Stimulated activated CD8-positive, alpha-beta memory T cell treated with anti-CD3 and anti-CD28 coated beads, Interleukin-15, amount 100 ng/mL, for 24 hours (primary cell): ENCODE measurements at regions not wholly inside any gene's neighbourhood (a gene's known extent, or its start where the extent isn't known, plus 50 kb on each side); places are given as distances from the start of the nearest gene placed in this dataset.
"Not testable (repeated sequence)": the region's sequence is repeated elsewhere in the genome, so short reads cannot be mapped to it uniquely, and the experiment has no call there.

ENCODE experiments used
- DNase-seq: peaks from one replicate; pipeline ENCODE4 v3.0.0-alpha.2; 2020; ENCODE audit warnings: low read depth

DNA sequence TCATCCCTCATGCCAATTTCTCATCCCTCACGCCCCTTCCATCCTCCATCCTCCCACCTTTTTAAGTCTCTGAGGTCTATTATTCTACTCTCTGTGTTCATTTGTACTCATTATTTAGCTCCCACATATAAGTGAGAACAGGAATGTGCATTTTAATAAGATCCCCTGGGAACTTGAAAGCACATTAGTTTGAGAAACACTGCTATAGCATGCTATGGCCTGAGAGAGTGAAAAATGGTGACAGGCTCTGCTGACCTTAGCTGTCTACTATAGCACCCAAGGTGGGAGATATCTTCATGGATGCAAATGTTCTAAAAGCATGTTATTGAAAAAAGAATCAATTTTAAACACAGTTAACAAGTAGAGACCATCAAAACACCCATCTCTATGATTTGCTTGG, 712.0 kb downstream of the TFAP2A start:
- DNase-seq = no peak

DNA sequence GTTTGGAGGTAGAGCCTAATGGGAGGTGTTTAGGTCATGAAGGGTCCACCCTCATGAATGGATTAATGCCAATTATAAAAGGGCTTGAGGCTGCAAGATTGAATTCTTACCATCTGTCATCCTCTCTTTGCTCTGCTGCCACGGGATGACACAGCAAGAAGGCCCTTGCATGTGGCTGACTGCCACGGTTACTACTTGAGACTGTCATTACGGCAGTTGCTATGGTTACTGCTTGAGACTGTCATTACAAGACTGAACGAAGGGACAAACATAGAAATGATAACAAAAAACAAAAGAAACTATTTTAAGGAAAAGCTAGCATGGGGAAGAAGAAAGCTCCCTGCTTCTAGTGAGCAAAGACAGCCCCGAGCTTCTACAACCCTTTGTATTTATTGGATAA, 715.0 kb downstream of the TFAP2A start:
- no peak for DNase-seq

GRCh38 chr6:9697263-9697931, 717.5 kb downstream of the TFAP2A start:
- DNase-seq = no peak

- DNase-seq = no peak
Measured at GRCh38 chr6:9690388-9690787, 724.5 kb downstream of the TFAP2A start.

- not testable (repeated sequence) for DNase-seq
Measured at GRCh38 chr6:9680727-9681126, 734.1 kb downstream of the TFAP2A start.

- DNase-seq = no peak
Measured at GRCh38 chr6:9675122-9675521, 739.8 kb downstream of the TFAP2A start.

GRCh38 chr6:9659848-9660247, 755.0 kb downstream of the TFAP2A start:
- DNase-seq = no peak

- DNase-seq = no peak
Measured at GRCh38 chr6:9657994-9658393, 756.9 kb downstream of the TFAP2A start.

DNA sequence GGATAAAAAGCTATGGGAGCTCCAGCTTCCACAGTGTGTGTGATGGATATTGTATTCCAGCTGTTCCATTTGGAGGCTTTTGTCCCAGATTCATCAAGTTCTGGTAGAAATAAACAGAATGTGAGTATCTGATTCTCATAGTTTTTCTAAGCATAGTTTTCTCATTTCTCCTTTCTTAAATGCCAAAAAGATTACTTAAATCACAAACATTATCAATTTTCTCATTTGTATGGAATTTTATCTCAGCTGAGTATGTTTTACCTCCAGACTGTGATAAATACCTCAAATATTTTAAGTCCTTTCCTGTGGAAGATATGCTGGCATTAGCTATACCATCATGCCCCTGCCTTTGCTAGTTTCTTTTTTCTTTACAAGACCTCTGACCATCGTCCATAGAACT, 767.3 kb downstream of the TFAP2A start:
- DNase-seq = no peak

- DNase-seq = no peak
Measured at GRCh38 chr6:9647071-9647445, 767.8 kb downstream of the TFAP2A start.

DNA sequence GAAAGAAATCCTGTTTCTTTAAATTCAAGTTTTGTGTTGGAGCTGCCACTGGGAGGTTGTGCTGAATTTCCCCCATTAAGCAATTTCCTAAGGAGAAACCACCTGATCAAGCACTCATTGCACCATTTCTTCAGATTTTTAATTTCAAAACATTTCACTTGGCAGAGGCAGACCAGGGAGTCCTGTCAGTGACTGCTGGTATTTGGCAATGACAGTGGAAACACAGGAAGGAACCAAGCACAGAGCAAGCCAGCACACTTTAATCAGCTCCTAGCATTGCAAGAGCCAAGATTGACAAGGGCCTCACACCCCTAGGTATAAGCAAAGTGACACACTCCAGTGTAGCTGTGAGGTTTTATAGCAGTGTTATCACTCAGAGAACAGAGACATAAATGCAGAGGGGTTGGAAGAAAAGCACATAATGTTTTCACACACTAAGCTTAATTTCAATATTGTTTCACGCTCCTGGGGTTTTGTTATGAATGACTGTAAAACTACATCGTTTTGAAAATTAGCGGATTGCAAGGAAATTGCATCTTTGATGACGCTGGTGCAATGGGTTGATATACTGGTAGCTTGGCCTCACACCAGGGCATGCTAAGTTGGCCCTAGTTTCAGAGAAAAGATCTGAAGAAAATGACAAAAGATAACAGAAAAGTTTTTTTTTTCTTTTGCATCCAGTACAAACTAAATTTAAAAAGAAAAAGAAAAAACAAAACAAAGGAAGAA, 768.4 kb downstream of the TFAP2A start:
- no peak for DNase-seq

DNA sequence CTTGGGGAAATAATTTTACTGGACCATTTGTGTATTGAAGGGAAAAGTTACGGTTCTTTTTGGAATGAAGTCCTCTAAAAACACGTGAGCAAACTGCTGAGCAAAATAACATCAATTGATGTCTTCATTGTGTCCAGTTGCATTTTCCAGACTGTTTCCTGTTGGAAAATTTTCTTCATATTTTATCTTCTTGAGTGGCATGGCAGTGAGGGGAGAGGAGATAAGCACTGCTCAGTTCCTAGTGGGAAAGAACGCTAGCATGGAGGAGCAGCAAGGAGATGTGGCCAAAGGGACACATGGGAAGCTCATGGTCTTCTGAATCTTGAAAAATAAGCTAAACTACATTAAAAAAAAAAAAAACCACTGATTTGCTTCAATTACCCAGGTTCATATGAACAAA, 776.0 kb downstream of the TFAP2A start:
- no peak for DNase-seq

- DNase-seq = no peak
Measured at GRCh38 chr6:9634776-9635175, 780.1 kb downstream of the TFAP2A start.

GRCh38 chr6:9632026-9632425, 782.8 kb downstream of the TFAP2A start:
- no peak for DNase-seq

DNA sequence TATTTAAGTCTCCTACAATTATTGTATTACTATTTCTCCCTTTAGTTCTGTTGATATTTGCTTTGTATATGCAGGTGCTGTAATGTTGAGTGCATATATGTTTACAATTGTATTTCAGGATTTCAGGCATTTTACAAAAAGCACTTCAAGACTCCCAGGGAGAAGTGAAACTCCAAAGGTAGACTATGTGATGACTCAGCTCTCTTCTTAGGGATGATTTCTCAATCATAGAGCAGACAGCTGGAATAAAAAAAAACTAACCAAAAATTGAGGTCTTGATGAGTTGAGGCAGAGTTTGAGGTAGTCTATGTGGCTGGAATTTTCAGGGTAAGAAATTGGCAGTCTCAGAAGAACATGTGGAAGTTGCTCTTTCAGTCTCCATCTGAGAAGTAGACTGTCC, 786.1 kb downstream of the TFAP2A start:
- DNase-seq = no peak

DNA sequence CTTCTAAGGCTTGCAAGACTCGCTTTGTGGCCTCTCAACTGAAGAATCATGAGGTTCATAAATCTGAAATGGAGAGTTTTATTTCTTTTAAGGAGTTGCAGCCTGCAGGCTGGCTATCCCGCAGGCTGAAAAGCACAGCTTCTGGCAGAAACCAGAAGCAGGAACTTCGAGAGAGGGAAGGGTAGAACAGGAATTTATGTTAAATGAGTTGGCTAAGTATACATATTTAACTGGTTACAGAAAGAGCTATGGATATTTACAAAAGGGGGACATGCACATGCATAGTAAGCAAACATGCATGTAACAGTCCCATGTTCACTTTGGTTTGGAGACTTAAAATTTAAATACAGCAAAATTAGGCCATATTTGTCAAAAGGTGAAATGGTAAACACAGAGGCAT, 787.0 kb downstream of the TFAP2A start:
- DNase-seq = no peak

DNA sequence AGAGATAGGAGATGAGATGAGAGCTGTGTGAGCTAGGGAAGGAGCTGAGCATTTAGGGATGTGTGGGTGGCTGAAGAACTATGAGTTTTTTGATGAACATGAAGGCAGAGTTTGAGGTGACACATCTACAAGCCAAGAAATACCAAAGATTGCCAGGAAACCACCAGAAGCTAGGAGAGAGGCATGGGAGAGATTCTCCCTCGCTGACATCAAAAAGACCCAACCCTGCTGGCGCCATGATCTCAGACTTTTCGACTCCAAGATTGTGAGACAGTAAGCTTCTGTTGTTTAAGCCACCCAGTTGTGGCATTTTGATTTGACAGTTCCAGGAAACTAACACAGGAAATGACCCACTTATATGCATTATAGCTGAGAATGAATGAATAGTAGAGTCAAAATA, 790.9 kb downstream of the TFAP2A start:
- DNase-seq = no peak

DNA sequence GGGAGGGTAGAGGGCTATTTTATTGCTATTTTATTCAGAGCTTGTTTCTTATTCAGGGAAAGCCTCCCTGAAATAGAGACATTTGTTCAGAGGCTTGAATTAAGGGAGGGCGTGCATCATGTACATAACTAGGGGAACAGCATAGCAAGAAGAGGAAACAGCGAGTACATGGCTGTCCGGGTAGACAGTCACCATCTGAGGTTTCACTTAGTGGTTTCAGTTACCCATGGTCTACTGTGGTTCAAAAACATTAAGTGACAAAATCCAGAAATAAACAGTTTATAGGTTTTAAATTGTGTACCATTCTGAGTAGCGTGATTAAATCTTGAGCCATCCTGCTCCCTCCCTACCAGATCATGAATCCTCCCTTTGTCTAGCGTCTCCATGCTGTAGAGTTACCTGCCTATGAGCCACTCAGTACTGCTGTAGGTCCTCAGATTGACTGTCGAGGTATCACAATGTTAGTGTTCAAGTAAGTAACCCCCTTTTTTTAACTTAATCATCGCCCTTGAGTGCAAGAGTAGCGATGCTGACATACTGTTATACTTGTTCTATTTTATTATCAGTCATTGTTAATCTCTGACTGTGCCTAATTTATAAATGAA, 791.5 kb downstream of the TFAP2A start:
- no peak for DNase-seq

GRCh38 chr6:9621276-9621675, 793.6 kb downstream of the TFAP2A start:
- DNase-seq = no peak

- DNase-seq = no peak
Measured at GRCh38 chr6:9620687-9621086, 794.2 kb downstream of the TFAP2A start.

DNA sequence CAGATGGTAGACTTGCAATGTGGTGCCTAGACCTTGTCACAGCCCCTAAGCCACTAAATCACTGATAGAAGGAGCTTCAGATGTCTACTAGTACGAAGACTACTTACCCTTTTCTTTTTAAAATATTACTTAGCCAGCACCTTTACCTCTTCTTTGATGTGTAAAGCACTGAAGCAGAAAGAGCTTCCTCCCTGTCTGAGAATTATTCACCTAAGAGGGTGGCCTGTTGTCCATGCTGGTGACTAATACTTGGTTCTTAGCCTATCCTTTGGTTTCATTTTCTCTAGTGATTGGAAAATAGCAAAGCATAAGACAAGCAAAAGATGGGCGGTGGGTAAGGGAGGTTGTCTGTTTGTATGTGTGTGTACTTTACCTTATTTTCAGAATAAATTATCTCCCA, 794.6 kb downstream of the TFAP2A start:
- DNase-seq = no peak

DNA sequence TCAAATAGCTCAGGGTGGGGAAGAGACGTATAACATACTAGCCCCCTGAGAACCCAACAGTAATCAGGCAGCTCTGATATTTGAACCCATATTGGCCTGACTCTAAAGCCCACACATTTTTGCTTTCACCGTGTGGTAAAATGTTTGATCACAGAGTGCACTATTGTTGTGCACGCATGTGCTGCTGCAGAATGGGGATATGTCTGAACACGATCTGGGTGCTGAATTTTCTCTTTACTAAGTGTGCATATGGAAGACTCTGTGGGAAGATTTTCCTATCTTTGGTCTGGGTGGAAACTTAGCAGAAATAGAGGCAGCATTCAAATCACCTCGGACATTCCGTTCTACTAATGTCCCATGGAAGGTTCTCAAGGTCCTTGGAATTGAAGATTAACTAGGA, 800.1 kb downstream of the TFAP2A start:
- no peak for DNase-seq

DNA sequence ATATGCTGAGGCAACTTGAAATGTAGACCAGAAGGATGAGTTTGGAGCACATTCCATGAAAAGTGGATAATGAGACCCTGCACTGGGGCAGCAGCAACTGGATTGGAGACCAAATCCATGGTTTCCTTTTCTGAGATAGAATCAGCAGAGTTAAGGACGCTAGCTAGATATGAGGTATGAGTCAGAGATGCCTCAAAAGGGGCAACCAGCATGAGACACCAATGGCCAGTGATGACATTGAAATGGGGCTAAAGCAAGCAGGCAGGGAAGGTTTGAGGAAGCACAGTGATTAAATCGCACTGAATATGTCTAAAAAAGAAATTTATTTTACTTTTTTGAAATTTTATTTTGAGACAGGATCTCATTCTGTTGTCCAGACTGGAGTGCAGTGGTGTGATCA, 802.4 kb downstream of the TFAP2A start:
- no peak for DNase-seq
